Breast epithelium (tissue), 4 donors: ENCODE measurements at regions not wholly inside any gene's neighbourhood (a gene's known extent, or its start where the extent isn't known, plus 50 kb on each side); places are given as distances from the start of the nearest gene placed in this dataset.
"Not testable (repeated sequence)": the region's sequence is repeated elsewhere in the genome, so short reads cannot be mapped to it uniquely, and the experiment has no call there.

Experiments used
- DNase-seq, 2 donors: peaks; one replicate each; pipeline ENCODE4 v3.0.0-alpha.2; 2019; ENCODE audit warnings: low spot score in 2 of 2
- H3K27ac ChIP-seq, 2 donors: fragments of 200-600 bp; sonication (generic) in 1 of 2; one replicate each; pipeline ENCODE4 v1.5.1; 2016 to 2019; ENCODE audit warnings: mild to moderate bottlenecking in 1 of 2
- H3K27me3 ChIP-seq, 2 donors: fragments of 200-600 bp; sonication (generic) in 1 of 2; one replicate each; pipeline versions ENCODE4 v1.5.1 to v1.6.0; 2017 to 2019; ENCODE audit warnings: control low read depth in 1 of 2, mild to moderate bottlenecking in 1 of 2
- H3K36me3 ChIP-seq: fragments of 200-600 bp; one replicate; pipeline ENCODE4 v1.5.1; 2019
- H3K4me1 ChIP-seq, 2 donors: fragments of 200-600 bp; sonication (generic); one replicate each; pipeline ENCODE4 v1.5.1; 2016 to 2019; ENCODE audit warnings: control low read depth in 1 of 2
- H3K4me3 ChIP-seq, 3 donors: fragments of 200-600 bp; sonication (generic); 1 replicate in 2 of 3; 2 replicates in 1 of 3; pipeline ENCODE4 v1.5.1; 2016 to 2019; ENCODE audit warnings: mild to moderate bottlenecking in 3 of 3, moderate library complexity in 2 of 3
- H3K9me3 ChIP-seq, 2 donors: fragments of 200-600 bp; sonication (generic) in 1 of 2; one replicate each; pipeline ENCODE4 v1.5.1; 2016 to 2019; ENCODE audit warnings: control low read depth in 1 of 2
- POLR2A ChIP-seq: fragments of 450-650 bp; IDR thresholded peaks from one replicate; pipeline ENCODE4 v1.6.1; 2016; ENCODE audit warnings: antibody characterized with exemption, mild to moderate bottlenecking, moderate library complexity
- POLR2AphosphoS5 ChIP-seq, 3 donors: sonication (generic); formaldehyde crosslinking; IDR thresholded peaks; one replicate each; pipeline ENCODE4 v1.6.1; 2017; ENCODE audit warnings: antibody characterized with exemption in 3 of 3
- intact Hi-C: fragments of 100-400 bp; cut with DNase I; formaldehyde crosslinking; loops from one replicate; pipeline ENCODE4 v1.15.1; 2023; ENCODE audit warnings: low total_unique reads
- TF ChIP-seq, protein P1 (sequence below), 3 donors: fragments of 450-650 bp; IDR thresholded peaks; one replicate each; pipeline ENCODE4 v1.5.1; 2016 to 2017; ENCODE audit warnings: antibody characterized with exemption in 3 of 3, mild to moderate bottlenecking in 3 of 3, moderate library complexity in 3 of 3

DNA sequence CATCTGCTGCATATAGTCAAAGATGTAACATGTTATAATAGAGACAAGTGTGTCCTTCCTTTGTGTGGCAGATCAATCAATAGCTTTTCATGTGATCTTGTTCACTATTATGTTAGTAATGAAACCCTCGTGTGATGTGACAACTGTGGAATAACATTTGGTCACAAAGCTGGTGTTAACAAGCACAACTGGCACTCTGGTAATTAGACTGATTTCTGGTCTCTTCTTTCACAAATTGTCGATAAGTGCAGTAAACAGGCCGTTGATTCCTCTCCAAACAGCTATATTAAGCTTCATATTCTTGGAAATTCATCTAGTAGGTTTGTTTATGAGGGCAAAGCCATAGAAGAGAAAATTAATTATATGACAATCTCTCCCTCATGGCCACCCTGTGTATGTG, 616.7 kb upstream of the PTBP2 start:
- Histone ChIP-seq H3K36me3 (no peaks in the 10 kb centered on the region), H3K4me1 (no peaks in the 10 kb centered on the region), H3K27me3 (no peaks in the 10 kb centered on the region), H3K9me3 (no peaks in the 10 kb centered on the region), H3K27ac (no peak overlapping the region), H3K4me3 (no peak overlapping the region)
- intact Hi-C loops: no loop called here
- TF ChIP-seq POLR2AphosphoS5 (IDR thresholded peaks at IDR 0.05) (no peak), POLR2A (no peak)
- TF ChIP-seq, protein P1, sequence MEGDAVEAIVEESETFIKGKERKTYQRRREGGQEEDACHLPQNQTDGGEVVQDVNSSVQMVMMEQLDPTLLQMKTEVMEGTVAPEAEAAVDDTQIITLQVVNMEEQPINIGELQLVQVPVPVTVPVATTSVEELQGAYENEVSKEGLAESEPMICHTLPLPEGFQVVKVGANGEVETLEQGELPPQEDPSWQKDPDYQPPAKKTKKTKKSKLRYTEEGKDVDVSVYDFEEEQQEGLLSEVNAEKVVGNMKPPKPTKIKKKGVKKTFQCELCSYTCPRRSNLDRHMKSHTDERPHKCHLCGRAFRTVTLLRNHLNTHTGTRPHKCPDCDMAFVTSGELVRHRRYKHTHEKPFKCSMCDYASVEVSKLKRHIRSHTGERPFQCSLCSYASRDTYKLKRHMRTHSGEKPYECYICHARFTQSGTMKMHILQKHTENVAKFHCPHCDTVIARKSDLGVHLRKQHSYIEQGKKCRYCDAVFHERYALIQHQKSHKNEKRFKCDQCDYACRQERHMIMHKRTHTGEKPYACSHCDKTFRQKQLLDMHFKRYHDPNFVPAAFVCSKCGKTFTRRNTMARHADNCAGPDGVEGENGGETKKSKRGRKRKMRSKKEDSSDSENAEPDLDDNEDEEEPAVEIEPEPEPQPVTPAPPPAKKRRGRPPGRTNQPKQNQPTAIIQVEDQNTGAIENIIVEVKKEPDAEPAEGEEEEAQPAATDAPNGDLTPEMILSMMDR (IDR thresholded peaks at IDR 0.05): no peak
- DNase-seq: no peak

DNA sequence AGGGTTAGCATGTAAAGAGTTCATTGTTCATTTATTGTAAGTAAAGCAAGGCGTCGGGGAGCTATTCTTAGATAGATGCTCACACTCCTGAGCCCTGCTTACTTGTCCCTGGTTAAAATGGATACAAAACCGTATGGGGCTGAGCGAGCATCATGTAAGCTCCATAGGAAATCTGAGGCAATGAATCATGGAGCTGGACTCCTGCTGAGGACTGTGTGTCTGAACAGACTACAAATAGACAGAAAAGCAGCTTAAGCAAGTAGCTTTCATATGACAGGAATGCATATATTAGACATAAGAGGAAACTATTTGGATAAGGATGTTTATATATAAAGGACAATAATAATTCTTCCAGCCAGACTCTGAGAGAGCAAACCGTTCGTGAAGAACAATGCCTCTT, 604.9 kb upstream of the PTBP2 start:
- DNase-seq: no peak
- Histone ChIP-seq H3K27ac (no peak overlapping the region), H3K4me3 (no peak overlapping the region), H3K27me3 (no peaks in the 10 kb centered on the region), H3K4me1 (no peaks in the 10 kb centered on the region), H3K36me3 (no peaks in the 10 kb centered on the region), H3K9me3 (no peaks in the 10 kb centered on the region)
- TF ChIP-seq POLR2AphosphoS5 (IDR thresholded peaks at IDR 0.05): no peak
- TF ChIP-seq, protein P1 (IDR thresholded peaks at IDR 0.05): no peak
- no peak for TF ChIP-seq POLR2A
- intact Hi-C loops: no loop called here

DNA sequence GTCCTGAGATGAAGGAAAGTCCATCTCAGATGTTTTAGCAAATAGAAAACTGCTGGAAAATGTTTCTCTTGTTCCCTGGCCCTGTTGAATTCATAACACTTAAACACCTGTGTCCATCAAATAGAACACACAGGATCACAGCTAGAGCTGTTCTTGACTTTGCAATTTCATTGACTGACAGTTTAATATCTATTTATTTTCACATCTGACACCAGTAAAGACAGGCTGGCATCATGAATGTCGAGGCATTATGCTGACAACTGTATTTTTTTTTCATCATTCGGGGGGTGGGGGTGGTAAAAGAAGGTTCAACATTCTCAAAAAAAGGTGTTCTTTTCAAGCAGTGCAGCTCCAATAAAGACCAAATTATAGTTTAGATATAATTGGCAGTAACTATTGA, 591.2 kb upstream of the PTBP2 start:
- Histone ChIP-seq H3K27ac (no peak overlapping the region), H3K9me3 (no peaks in the 10 kb centered on the region), H3K4me3 (no peak overlapping the region), H3K4me1 (no peaks in the 10 kb centered on the region), H3K27me3 (no peaks in the 10 kb centered on the region), H3K36me3 (no peaks in the 10 kb centered on the region)
- DNase-seq: no peak
- TF ChIP-seq, protein P1 (IDR thresholded peaks at IDR 0.05): no peak
- no peak for TF ChIP-seq POLR2A
- no peak for TF ChIP-seq POLR2AphosphoS5 (IDR thresholded peaks at IDR 0.05)
- intact Hi-C loops: no loop called here

DNA sequence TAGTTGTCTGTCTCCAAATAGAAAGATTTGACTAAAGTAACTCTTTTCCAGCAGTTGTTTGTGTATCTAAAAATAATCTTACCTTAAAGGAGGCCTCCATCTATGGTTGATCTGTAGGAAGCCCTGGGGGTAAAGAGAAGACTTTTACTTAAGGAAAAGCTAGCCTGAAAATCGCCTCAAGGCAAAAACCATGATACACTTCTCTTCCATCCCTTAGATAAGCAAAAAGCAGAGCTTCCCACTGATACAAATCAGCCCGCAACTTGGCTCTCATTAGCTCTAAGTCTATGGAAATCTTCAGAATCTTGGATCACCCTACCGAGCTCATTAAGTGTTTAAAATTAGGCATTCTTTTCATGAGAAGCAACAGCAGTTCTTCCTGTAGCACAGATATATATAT, 576.9 kb upstream of the PTBP2 start:
- H3K4me1 ChIP-seq: no peaks in the 10 kb centered on the region
- no peaks in the 10 kb centered on the region for H3K36me3 ChIP-seq
- no peak overlapping the region for H3K4me3 ChIP-seq
- no peaks in the 10 kb centered on the region for H3K9me3 ChIP-seq
- DNase-seq: no peak
- TF ChIP-seq POLR2AphosphoS5 (IDR thresholded peaks at IDR 0.05) (no peak), POLR2A (no peak)
- TF ChIP-seq, protein P1 (IDR thresholded peaks at IDR 0.05): no peak
- intact Hi-C loops: no loop called here
- H3K27me3 ChIP-seq: no peaks in the 10 kb centered on the region
- H3K27ac ChIP-seq: no peak overlapping the region

DNA sequence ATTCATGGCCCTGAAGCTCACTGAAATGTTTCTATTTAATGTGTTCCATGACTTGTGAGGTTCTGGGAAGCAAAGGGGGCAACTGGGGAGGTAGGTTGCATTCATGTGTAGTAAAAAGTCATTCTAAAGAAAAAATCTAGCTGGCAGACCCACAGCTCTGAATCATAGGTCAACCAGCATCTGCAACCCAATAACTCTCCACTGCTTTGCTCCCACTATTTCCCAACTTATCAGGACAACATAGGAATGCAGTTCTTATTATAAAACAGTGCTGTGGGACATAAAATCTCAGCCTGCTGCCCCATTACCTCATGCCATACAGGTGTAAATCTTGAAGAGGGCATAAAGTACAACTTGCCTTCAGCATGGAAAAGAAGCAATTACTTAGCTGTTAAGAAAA, 576.1 kb upstream of the PTBP2 start:
- TF ChIP-seq, protein P1 (IDR thresholded peaks at IDR 0.05): no peak
- TF ChIP-seq POLR2AphosphoS5 (IDR thresholded peaks at IDR 0.05) (no peak), POLR2A (no peak)
- no peaks in the 10 kb centered on the region for H3K9me3 ChIP-seq
- DNase-seq: no peak
- no peak overlapping the region for H3K27ac ChIP-seq
- no peaks in the 10 kb centered on the region for H3K27me3 ChIP-seq
- H3K4me3 ChIP-seq: no peak overlapping the region
- no peaks in the 10 kb centered on the region for H3K36me3 ChIP-seq
- H3K4me1 ChIP-seq: no peaks in the 10 kb centered on the region
- intact Hi-C loops: no loop called here

DNA sequence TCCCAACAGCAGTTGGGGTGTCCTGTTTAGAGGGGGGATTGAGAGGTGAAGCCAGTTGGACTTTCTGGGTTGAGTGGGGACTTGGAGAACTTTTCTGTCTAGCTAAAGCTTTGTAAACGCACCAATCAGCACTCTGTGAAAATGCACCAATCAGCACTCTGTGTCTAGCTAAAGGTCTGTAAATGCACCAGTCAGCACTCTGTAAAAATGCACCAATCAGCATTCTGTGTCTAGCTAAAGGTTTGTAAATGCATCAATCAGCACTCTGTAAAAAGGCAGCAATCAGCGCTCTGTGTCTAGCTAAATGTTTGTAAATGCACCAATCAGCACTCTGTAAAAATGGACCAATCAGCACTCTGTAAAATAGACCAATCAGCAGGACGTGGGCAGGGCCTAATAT, 568.6 kb upstream of the PTBP2 start:
- not testable (repeated sequence) for H3K27me3 ChIP-seq, DNase-seq

More for the DNA sequence above, 568.6 kb upstream of the PTBP2 start:
- H3K4me3 ChIP-seq, H3K36me3 ChIP-seq, intact Hi-C loops, H3K27ac ChIP-seq, H3K4me1 ChIP-seq: not testable (repeated sequence)
- peaks cover 35 to 50% of the 10 kb centered on the region in 2 donors for H3K9me3 ChIP-seq
